BJ (cell line): ENCODE measurements at regions not wholly inside any gene's neighbourhood (a gene's known extent, or its start where the extent isn't known, plus 50 kb on each side); places are given as distances from the start of the nearest gene placed in this dataset.

ENCODE experiments used
- CTCF ChIA-PET: fragments of 350-600 bp; formaldehyde crosslinking; extraction: SDS; loops from one replicate; lab custom pipeline; 2021; ENCODE audit warnings: antibody characterized with exemption, inconsistent platforms; lab: Yijun Ruan, JAX
- POLR2A ChIA-PET: fragments of 300-600 bp; sonication (Branson Sonifier 250); formaldehyde crosslinking; extraction: SDS; loops from one replicate; lab custom pipeline; 2021; ENCODE audit warnings: antibody characterized with exemption; lab: Charles Lee
- DNase-seq: peaks from one replicate; pipeline ENCODE4 v3.0.0-alpha.2; 2011; ENCODE audit warnings: low read depth
- H3K27me3 ChIP-seq: 2 replicates; pipeline ENCODE4 v1.6.0; 2011; ENCODE audit warnings: low read length; ENCODE audit not compliant: control insufficient read depth, insufficient read depth
- H3K36me3 ChIP-seq: 2 replicates; pipeline ENCODE4 v1.5.1; 2011; ENCODE audit warnings: low read length; ENCODE audit not compliant: control insufficient read depth, insufficient read depth
- H3K4me3 ChIP-seq: 2 replicates; pipeline ENCODE4 v1.5.1; 2011; ENCODE audit warnings: low read depth, mild to moderate bottlenecking, control low read depth, low read length
- TF ChIP-seq, protein P1 (sequence below): IDR thresholded peaks from 2 replicates; pipeline ENCODE4 v1.5.1; 2011; ENCODE audit warnings: low read depth, mild to moderate bottlenecking, control low read depth, inconsistent platforms, low read length, moderate library complexity; ENCODE audit not compliant: insufficient read depth

DNA sequence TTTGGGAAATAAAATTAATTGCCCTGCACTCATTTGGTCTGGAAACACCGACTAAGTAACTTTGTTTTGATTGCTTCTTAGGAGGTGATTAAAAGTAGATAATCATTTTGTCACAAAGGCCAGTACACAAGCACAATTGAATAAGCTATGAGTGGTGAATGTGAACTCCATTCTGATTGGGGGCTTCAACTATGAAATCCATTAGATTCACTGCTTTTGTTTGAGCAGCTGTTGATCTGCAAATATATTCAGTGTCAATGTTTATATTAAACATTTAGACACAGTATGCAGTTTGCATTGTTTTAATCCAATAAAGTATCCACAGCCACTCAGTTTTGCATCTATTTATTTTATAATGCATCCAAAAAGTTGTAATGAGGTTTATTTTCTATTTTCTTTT, 817.5 kb downstream of the CDH11 start:
- H3K4me3 ChIP-seq = no peak overlapping the region
- H3K36me3 ChIP-seq = no peaks in the 10 kb centered on the region
- peaks cover 4% of the 10 kb centered on the region; the same call in 1 of the 2 replicates for H3K27me3 ChIP-seq
- ChIA-PET POLR2A (no interaction called here), CTCF (no interaction called here)
- no peak for DNase-seq
- TF ChIP-seq, protein P1, sequence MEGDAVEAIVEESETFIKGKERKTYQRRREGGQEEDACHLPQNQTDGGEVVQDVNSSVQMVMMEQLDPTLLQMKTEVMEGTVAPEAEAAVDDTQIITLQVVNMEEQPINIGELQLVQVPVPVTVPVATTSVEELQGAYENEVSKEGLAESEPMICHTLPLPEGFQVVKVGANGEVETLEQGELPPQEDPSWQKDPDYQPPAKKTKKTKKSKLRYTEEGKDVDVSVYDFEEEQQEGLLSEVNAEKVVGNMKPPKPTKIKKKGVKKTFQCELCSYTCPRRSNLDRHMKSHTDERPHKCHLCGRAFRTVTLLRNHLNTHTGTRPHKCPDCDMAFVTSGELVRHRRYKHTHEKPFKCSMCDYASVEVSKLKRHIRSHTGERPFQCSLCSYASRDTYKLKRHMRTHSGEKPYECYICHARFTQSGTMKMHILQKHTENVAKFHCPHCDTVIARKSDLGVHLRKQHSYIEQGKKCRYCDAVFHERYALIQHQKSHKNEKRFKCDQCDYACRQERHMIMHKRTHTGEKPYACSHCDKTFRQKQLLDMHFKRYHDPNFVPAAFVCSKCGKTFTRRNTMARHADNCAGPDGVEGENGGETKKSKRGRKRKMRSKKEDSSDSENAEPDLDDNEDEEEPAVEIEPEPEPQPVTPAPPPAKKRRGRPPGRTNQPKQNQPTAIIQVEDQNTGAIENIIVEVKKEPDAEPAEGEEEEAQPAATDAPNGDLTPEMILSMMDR = no peak

DNA sequence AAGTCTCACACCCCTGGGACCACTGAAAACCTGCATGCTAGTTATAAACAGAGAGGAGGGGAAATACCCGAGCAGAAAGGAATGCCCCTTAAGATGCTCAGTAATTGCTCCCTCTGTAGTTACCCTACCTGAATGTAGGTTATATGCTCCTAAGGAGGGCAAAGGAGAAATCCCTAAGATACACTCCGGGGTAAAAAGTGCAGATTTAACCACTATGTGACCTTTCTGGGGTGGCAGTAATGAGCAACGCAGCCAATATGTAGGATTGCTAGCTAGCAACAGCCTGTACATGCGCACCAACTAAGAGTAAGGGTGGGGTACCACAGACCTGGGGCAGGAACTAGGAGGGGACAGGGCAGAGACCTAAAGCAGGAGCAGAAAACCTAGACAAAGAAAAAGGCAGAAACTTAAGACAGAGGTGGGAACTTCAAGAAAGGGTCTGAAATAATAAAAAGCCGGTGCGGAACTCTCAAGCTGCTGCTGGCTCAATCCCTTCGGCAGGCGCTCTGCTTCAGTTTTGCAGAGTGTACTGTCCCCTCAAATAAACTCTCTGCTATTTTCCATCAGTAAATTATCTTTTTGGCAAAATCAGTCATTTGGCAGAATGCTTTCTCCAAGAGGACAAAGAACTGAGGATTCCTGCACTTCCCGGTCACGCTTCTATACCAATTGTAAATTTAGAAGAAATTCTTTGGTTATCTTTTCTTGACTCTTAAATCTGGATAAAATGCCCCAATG, 823.8 kb downstream of the CDH11 start:
- H3K27me3 ChIP-seq = no peaks in the 10 kb centered on the region

DNA sequence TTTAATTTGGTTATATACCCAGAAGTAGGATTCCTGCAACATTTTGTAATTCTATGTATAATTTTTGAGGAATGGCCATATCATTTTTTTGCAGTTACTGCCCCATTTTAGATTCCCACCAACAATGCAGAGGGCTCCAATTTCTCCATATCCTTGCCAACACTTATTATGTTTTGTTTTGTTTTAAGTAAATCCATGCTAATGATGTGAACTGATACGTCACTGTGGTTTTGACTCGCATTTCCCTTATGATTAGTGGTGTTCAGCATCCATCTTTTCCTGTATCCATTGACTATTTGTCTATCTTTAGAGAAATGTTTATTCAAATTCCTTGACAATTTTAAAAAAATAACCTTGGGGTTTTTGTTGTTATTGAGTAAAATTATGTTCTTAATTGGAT, 826.4 kb downstream of the CDH11 start:
- TF ChIP-seq, protein P1 = no peak
- no peak overlapping the region for H3K4me3 ChIP-seq
- ChIA-PET POLR2A (no interaction called here), CTCF (no interaction called here)
- H3K36me3 ChIP-seq = no peaks in the 10 kb centered on the region
- no peaks in the 10 kb centered on the region for H3K27me3 ChIP-seq
- no peak for DNase-seq

More for the DNA sequence above, 823.8 kb downstream of the CDH11 start:
- TF ChIP-seq, protein P1 = no peak
- DNase-seq = no peak
- Histone ChIP-seq H3K4me3 (no peak overlapping the region), H3K36me3 (no peaks in the 10 kb centered on the region)
- ChIA-PET CTCF (no interaction called here), POLR2A (no interaction called here)

DNA sequence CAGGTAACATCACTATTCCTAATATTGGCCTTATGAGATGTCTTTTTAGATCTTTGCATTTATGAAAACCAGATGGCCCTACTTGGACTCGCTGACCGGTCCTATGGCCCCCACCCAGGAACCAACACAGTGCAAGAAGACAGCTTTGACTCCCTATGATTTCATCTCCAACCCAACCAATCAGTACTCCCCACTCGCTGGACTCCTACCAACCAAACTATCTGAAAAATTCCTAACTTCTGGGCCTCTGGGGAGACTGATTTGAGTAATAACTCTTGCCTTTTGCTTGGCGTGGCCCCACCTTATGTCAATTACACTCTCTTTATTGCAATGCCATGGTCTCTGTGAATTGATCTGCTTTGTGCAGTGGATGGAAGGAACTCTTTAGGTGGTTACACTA, 828.9 kb downstream of the CDH11 start:
- H3K36me3 ChIP-seq = no peaks in the 10 kb centered on the region
- H3K4me3 ChIP-seq = no peak overlapping the region
- TF ChIP-seq, protein P1 = no peak
- H3K27me3 ChIP-seq = no peaks in the 10 kb centered on the region
- CTCF ChIA-PET = interaction anchor here (0.7 kb wide), 1 partner anchor 46 kb away, joined by 3 read pairs; no protein-coding TSS in a partner anchor
- POLR2A ChIA-PET = no interaction called here
- no peak for DNase-seq

DNA sequence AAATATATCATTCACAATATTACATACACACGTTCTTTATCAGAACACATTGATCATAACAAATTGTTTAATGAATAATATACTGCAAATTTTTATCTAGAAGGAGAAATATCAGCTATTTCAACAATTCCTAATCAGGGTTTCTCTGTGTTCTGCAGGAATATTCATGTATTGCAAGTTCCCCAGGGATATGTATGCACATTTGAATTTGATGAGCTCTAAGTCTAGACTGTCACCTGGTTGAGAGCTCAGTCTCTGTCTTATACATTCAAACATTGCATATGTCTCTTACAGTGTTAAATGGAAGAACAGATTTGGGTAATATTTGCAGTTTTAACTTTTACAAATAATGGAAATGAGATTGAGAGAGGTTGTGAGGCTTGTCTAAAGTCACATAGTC, 829.7 kb downstream of the CDH11 start:
- H3K4me3 ChIP-seq = no peak overlapping the region
- TF ChIP-seq, protein P1 = no peak
- no peak for DNase-seq
- ChIA-PET CTCF (interaction anchor here (0.7 to 1.2 kb wide), 2 partner anchors 18 to 47 kb away, joined by 3 read pairs; no protein-coding TSS in a partner anchor), POLR2A (interaction anchor here (0.6 kb wide), 1 partner anchor 212 kb away, joined by 4 read pairs; no protein-coding TSS in a partner anchor)
- H3K36me3 ChIP-seq = no peaks in the 10 kb centered on the region
- H3K27me3 ChIP-seq = no peaks in the 10 kb centered on the region
